B cell (primary cell): ENCODE measurements at regions not wholly inside any gene's neighbourhood (a gene's known extent, or its start where the extent isn't known, plus 50 kb on each side); places are given as distances from the start of the nearest gene placed in this dataset.

Experiments used
- CTCF ChIP-seq: fragments of 200-600 bp; IDR thresholded peaks from one replicate; pipeline ENCODE4 v1.8.0; 2022; ENCODE audit warnings: antibody characterized with exemption, mild to moderate bottlenecking
- EZH2 ChIP-seq: IDR thresholded peaks from 2 replicates; pipeline ENCODE4 v1.6.1; 2012; ENCODE audit warnings: borderline replicate concordance, low read depth, mild to moderate bottlenecking, moderate library complexity, low read length; ENCODE audit not compliant: insufficient read depth, poor library complexity, severe bottlenecking

- no peak for TF ChIP-seq EZH2
- TF ChIP-seq CTCF, result no peak
Measured at GRCh38 chr2:157986761-157987160, 110.6 kb upstream of the ACVR1 start.
